ENCODE measurements at regions not wholly inside any gene's neighbourhood (a gene's known extent, or its start where the extent isn't known, plus 50 kb on each side); places are given as distances from the start of the nearest gene placed in this dataset.

- no peaks in the 10 kb centered on the region for H3K9me3 Mint-ChIP-seq
- no peak overlapping the region for H3K27ac Mint-ChIP-seq
- H3K36me3 Mint-ChIP-seq (ENCODE audit: insufficient read depth in 2 of 2) = no peaks in the 10 kb centered on the region
- no peaks in the 10 kb centered on the region for H3K4me1 Mint-ChIP-seq (ENCODE audit: low read depth)
- ATAC-seq (replicated peaks in 1 of 2) = no peak
- no peak for DNase-seq
- H3K4me3 Mint-ChIP-seq = no peak overlapping the region
- H3K27me3 Mint-ChIP-seq (ENCODE audit: low read depth) = peaks cover 27% of the 10 kb centered on the region
Observed at GRCh38 chr6:138569970-138570724, 70.9 kb upstream of the NHSL1 start.

- Mint-ChIP-seq H3K27ac (no peak overlapping the region), H3K4me3 (no peak overlapping the region), H3K4me1 (ENCODE audit: low read depth) (no peaks in the 10 kb centered on the region), H3K36me3 (ENCODE audit: insufficient read depth in 2 of 2) (no peaks in the 10 kb centered on the region), H3K27me3 (ENCODE audit: low read depth) (peaks cover 23% of the 10 kb centered on the region), H3K9me3 (no peaks in the 10 kb centered on the region)
- DNase-seq = no peak
- no peak for ATAC-seq (replicated peaks in 1 of 2)
Observed at GRCh38 chr6:138570725-138571029, 71.4 kb upstream of the NHSL1 start.

DNA sequence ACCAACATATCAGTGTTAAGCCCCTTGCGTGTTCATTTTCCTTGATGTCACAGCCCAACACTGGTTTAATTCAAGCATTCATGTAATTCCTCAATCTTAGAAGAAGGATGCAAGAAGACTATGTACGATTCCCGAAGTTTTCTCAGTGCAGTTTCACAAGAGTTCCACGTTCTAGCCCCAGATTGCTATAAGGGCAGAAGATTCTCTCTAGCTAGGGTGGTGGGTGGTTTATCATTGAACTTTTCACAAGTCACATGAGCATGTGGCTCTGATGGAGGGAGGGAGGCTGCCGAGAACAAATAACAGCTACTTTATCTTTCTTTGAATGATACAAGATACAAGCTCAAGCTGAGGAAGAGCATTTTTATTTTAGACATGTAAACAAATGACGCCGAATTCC is 71.9 kb upstream of the NHSL1 start:
- no peaks in the 10 kb centered on the region for H3K36me3 Mint-ChIP-seq (ENCODE audit: insufficient read depth in 2 of 2)
- H3K9me3 Mint-ChIP-seq = no peaks in the 10 kb centered on the region
- no peak overlapping the region for H3K27ac Mint-ChIP-seq
- ATAC-seq (replicated peaks in 1 of 2) = no peak
- no peaks in the 10 kb centered on the region for H3K4me1 Mint-ChIP-seq (ENCODE audit: low read depth)
- peaks cover 23% of the 10 kb centered on the region for H3K27me3 Mint-ChIP-seq (ENCODE audit: low read depth)
- DNase-seq = no peak
- no peak overlapping the region for H3K4me3 Mint-ChIP-seq

DNA sequence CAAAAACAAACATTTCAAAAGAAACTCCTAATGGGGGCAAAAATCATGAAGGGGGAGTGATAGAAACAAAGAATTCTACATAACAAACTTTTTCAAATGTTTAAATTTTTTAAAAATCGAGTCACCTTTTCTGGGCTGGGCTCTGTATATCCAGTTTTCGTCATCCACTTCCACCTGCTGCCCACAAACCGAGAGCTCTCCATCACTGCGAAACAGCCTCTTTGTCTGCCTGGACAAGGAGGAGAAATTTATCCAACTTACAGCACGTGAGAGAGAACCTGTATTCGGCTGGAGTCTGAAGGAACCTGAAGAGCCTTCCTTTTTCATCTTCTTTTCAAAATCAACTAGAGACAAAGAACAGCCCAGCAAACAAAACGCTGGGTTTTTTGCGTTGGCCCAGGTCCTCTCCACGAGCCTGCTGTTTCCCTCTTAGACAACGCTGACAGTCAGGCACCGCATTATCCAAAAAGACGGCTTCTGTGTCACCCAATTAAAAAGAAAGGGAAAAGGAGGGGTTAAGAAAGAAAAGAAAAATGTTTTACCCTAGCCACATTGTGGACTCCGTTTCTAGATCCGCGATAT is 72.4 kb upstream of the NHSL1 start:
- ATAC-seq (replicated peaks in 1 of 2) (no peak), DNase-seq (no peak)
- no peak overlapping the region for H3K27ac Mint-ChIP-seq
- H3K9me3 Mint-ChIP-seq = no peaks in the 10 kb centered on the region
- H3K4me3 Mint-ChIP-seq = peak overlapping the region in 1 of 2 donors; percentile 57
- no peaks in the 10 kb centered on the region for H3K4me1 Mint-ChIP-seq (ENCODE audit: low read depth)
- H3K36me3 Mint-ChIP-seq (ENCODE audit: insufficient read depth in 2 of 2) = no peaks in the 10 kb centered on the region
- H3K27me3 Mint-ChIP-seq (ENCODE audit: low read depth) = peaks cover 23% of the 10 kb centered on the region

DNA sequence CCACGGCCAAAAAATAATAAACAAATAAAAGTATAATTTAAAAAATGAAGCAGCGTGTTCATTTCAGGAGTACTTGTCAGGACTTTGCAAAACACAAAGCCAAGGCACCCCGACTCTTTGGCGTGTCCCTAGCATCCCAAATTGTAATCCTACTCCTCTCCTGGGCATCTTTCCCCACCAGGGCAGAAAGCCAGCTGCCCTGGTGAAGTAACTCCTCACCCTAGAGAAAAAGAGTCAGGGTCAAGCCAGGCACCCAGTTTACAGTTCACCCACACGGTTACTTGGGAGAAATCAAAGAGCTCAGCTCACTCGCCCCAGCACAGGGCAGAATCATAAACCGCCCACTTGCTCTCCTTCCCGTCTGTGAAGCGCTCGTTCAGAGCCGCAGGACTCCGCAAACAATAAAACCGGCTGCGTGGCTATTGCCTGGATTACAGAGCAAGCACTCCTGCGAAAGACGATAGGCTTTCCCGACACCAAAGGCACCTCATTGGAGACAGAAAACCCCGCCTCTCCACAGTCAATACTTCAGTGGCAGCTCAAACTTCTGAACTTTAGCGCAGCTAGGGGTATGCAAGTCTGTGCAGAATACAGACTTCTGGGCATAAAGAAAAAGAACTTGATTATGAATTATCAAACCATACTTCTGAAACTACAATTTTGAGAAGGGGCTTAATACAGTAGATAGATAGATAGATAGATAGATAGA is 73.0 kb upstream of the NHSL1 start:
- DNase-seq = peak in 1 of 2 donors; percentile 14
- H3K36me3 Mint-ChIP-seq (ENCODE audit: insufficient read depth in 2 of 2) = no peaks in the 10 kb centered on the region
- peaks cover 4% of the 10 kb centered on the region for H3K4me1 Mint-ChIP-seq (ENCODE audit: low read depth)
- H3K27ac Mint-ChIP-seq = no peak overlapping the region
- peak overlapping the region in 1 of 2 donors; percentile 57 for H3K4me3 Mint-ChIP-seq
- peak; percentile 45 to 58 for ATAC-seq (replicated peaks in 1 of 2)
- no peaks in the 10 kb centered on the region for H3K9me3 Mint-ChIP-seq
- H3K27me3 Mint-ChIP-seq (ENCODE audit: low read depth) = peaks cover 23% of the 10 kb centered on the region

DNA sequence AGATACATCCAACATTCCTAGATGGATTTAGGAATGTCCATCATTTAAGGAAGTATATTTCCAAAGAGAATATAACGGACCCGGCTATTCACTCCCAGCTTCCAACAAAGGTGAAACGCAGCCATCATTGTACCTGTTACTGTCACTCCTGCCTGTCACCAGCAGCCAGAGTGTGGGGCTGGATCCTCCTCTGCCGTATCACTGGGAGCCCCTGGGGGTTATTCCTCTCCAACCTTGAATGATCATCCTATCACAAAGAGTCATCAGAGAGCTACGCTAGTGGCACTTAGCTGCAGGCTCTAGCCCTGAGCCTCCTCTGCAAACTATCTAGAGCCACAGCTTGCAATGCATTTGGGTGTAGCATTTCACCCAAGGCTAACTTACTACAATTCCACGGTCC is 73.6 kb upstream of the NHSL1 start:
- DNase-seq (no peak), ATAC-seq (replicated peaks in 1 of 2) (no peak)
- Mint-ChIP-seq H3K36me3 (ENCODE audit: insufficient read depth in 2 of 2) (no peaks in the 10 kb centered on the region), H3K4me3 (no peak overlapping the region), H3K27me3 (ENCODE audit: low read depth) (peaks cover 17% of the 10 kb centered on the region), H3K9me3 (no peaks in the 10 kb centered on the region), H3K27ac (no peak overlapping the region), H3K4me1 (ENCODE audit: low read depth) (peaks cover 8% of the 10 kb centered on the region)

GRCh38 chr6:138575257-138575656 is 76.0 kb upstream of the NHSL1 start:
- Mint-ChIP-seq H3K27me3 (ENCODE audit: low read depth) (peaks cover 13% of the 10 kb centered on the region), H3K27ac (no peak overlapping the region), H3K9me3 (no peaks in the 10 kb centered on the region), H3K4me1 (ENCODE audit: low read depth) (peaks cover 8% of the 10 kb centered on the region), H3K4me3 (no peak overlapping the region), H3K36me3 (ENCODE audit: insufficient read depth in 2 of 2) (no peaks in the 10 kb centered on the region)
- ATAC-seq (replicated peaks in 1 of 2) = no peak
- no peak for DNase-seq

- Mint-ChIP-seq H3K36me3 (ENCODE audit: insufficient read depth in 2 of 2) (no peaks in the 10 kb centered on the region), H3K27me3 (ENCODE audit: low read depth) (peaks cover 13% of the 10 kb centered on the region), H3K9me3 (no peaks in the 10 kb centered on the region), H3K27ac (no peak overlapping the region), H3K4me3 (no peak overlapping the region), H3K4me1 (ENCODE audit: low read depth) (peaks cover 8% of the 10 kb centered on the region)
- DNase-seq (no peak), ATAC-seq (replicated peaks in 1 of 2) (no peak)
Observed at GRCh38 chr6:138576313-138576712, 77.0 kb upstream of the NHSL1 start.

DNA sequence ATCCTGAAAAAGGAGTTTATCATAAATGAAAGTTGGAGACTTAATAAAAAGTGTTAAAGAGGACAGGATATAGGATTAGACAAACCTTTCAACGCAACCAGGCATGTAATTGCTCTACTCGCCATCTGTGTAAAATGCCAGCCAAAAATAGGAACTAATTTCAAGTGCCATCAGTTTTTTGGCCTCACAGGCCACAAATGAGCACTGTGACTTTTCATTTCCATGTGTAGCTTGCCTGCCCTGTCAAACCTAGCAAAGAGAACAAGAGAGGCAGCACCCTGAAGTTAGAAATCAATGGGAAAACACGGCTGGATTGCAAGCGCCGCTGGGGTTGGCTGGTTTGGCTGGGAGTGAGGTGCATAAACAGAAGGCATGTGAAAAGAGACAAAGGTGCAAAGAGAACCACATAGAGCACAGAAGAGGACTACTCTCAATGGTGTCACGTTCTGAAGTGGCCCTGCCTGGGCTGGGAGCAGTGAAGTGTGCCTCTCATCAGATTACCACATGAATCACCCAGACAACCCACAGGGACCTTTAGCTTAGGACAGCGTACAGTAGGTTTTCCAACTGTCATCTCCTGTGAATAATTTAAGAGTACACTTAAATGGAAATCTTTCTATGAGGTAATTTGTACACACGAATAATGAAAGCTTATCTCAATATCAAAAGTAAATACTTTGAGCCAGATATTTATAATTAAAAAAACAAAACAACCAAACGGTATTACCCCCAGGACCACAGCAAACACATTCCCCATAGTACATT is 78.0 kb upstream of the NHSL1 start:
- Mint-ChIP-seq H3K27ac (no peak overlapping the region), H3K9me3 (no peaks in the 10 kb centered on the region), H3K36me3 (ENCODE audit: insufficient read depth in 2 of 2) (no peaks in the 10 kb centered on the region), H3K27me3 (ENCODE audit: low read depth) (peaks cover 12% of the 10 kb centered on the region), H3K4me1 (ENCODE audit: low read depth) (peaks cover 8% of the 10 kb centered on the region), H3K4me3 (no peak overlapping the region)
- DNase-seq (no peak), ATAC-seq (replicated peaks in 1 of 2) (peak in 1 of 2 donors; percentile 52)

DNA sequence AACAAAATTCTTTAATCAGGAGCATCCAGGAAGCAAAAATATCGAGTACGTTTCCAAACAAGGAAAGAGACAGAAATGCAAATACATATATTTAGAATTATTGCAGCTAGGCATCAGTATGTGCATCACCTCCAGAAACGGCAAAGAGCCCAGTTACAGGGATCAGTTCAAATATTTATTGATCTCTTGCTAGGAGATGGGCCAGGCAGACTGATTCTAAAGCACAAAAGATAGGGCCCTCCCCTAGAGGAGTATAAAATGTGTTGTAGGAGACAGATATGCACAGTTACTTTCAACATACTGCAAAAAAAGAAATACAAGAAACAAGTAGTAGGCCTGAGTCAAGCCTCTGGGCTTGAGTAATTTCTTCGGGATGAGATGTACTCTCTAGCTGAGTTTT is 80.7 kb upstream of the NHSL1 start:
- no peak for DNase-seq
- peaks cover 8% of the 10 kb centered on the region for H3K4me1 Mint-ChIP-seq (ENCODE audit: low read depth)
- H3K4me3 Mint-ChIP-seq = no peak overlapping the region
- no peak for ATAC-seq (replicated peaks in 1 of 2)
- H3K27me3 Mint-ChIP-seq (ENCODE audit: low read depth) = no peaks in the 10 kb centered on the region
- H3K36me3 Mint-ChIP-seq (ENCODE audit: insufficient read depth in 2 of 2) = no peaks in the 10 kb centered on the region
- no peaks in the 10 kb centered on the region for H3K9me3 Mint-ChIP-seq
- no peak overlapping the region for H3K27ac Mint-ChIP-seq

DNA sequence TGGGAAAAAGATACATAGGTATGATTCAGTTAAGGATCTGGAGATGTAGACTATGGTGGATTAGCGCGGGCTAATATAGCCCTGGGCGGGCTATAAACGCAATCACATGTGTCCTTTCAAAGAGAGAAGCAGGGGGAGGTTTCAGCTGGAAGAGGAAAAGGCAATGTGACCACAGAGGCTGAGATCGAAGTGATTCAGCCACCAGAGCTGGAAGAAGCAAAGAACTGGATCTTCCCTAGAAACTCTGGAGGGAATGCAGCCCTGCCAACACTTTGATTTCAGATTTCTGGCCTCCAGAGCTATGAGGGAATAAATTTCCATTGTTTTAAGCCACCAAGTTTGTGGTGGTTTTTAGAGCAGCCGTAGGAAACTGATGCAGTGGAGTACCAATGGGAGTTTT is 81.5 kb upstream of the NHSL1 start:
- Mint-ChIP-seq H3K4me3 (no peak overlapping the region), H3K27me3 (ENCODE audit: low read depth) (no peaks in the 10 kb centered on the region), H3K36me3 (ENCODE audit: insufficient read depth in 2 of 2) (no peaks in the 10 kb centered on the region), H3K27ac (no peak overlapping the region), H3K9me3 (no peaks in the 10 kb centered on the region), H3K4me1 (ENCODE audit: low read depth) (peaks cover 8% of the 10 kb centered on the region)
- no peak for ATAC-seq (replicated peaks in 1 of 2)
- DNase-seq = no peak

GRCh38 chr6:138582573-138582972 is 83.3 kb upstream of the NHSL1 start:
- ATAC-seq (replicated peaks in 1 of 2) (no peak), DNase-seq (no peak)
- H3K4me3 Mint-ChIP-seq = no peak overlapping the region
- H3K9me3 Mint-ChIP-seq = no peaks in the 10 kb centered on the region
- no peaks in the 10 kb centered on the region for H3K27me3 Mint-ChIP-seq (ENCODE audit: low read depth)
- no peaks in the 10 kb centered on the region for H3K36me3 Mint-ChIP-seq (ENCODE audit: insufficient read depth in 2 of 2)
- H3K4me1 Mint-ChIP-seq (ENCODE audit: low read depth) = peaks cover 1% of the 10 kb centered on the region
- H3K27ac Mint-ChIP-seq = no peak overlapping the region

GRCh38 chr6:138586638-138587037 is 87.3 kb upstream of the NHSL1 start:
- peaks cover 2% of the 10 kb centered on the region for H3K27me3 Mint-ChIP-seq (ENCODE audit: low read depth)
- DNase-seq = no peak
- no peaks in the 10 kb centered on the region for H3K9me3 Mint-ChIP-seq
- H3K27ac Mint-ChIP-seq = no peak overlapping the region
- no peak overlapping the region for H3K4me3 Mint-ChIP-seq
- H3K36me3 Mint-ChIP-seq (ENCODE audit: insufficient read depth in 2 of 2) = no peaks in the 10 kb centered on the region
- peaks cover 22% of the 10 kb centered on the region for H3K4me1 Mint-ChIP-seq (ENCODE audit: low read depth)
- ATAC-seq (replicated peaks in 1 of 2) = no peak
